HG03135 (cell line): ENCODE measurements at regions not wholly inside any gene's neighbourhood (a gene's known extent, or its start where the extent isn't known, plus 50 kb on each side); places are given as distances from the start of the nearest gene placed in this dataset.

Source experiments
- ATAC-seq: cut with Tn5 transposase; IDR thresholded peaks from one replicate; pipeline ENCODE4 v1.9.1; 2021; ENCODE audit warnings: mild to moderate bottlenecking, moderate library complexity; ENCODE audit not compliant: unreplicated experiment

GRCh38 chr13:99893567-99893966 lies 78.0 kb downstream of the ZIC5 start:
- no peak for ATAC-seq

GRCh38 chr13:99892866-99893504 lies 78.6 kb downstream of the ZIC5 start:
- no peak for ATAC-seq

- no peak for ATAC-seq
These were observed 79.4 kb downstream of the ZIC5 start for GRCh38 chr13:99892196-99892613.

- no peak for ATAC-seq
These were observed 84.9 kb downstream of the ZIC5 start for GRCh38 chr13:99886706-99887105.

GRCh38 chr13:99884913-99885312 lies 86.7 kb downstream of the ZIC5 start:
- no peak for ATAC-seq

GRCh38 chr13:99883805-99884204 lies 87.8 kb downstream of the ZIC5 start:
- no peak for ATAC-seq

- no peak for ATAC-seq
These were observed 92.5 kb downstream of the ZIC5 start for GRCh38 chr13:99878921-99879610.

- ATAC-seq = no peak
These were observed 94.9 kb downstream of the ZIC5 start for GRCh38 chr13:99876651-99877050.

- no peak for ATAC-seq
These were observed 96.2 kb downstream of the ZIC5 start for GRCh38 chr13:99875391-99875790.

- ATAC-seq = no peak
These were observed 97.6 kb downstream of the ZIC5 start for GRCh38 chr13:99873832-99874430.

- ATAC-seq = no peak
These were observed 98.4 kb downstream of the ZIC5 start for GRCh38 chr13:99873141-99873540.

- no peak for ATAC-seq
These were observed 100.2 kb downstream of the ZIC5 start for GRCh38 chr13:99871249-99871898.

- ATAC-seq = no peak
These were observed 101.0 kb downstream of the ZIC5 start for GRCh38 chr13:99870541-99870940.

- no peak for ATAC-seq
These were observed 101.7 kb downstream of the ZIC5 start for GRCh38 chr13:99869830-99870229.

GRCh38 chr13:99868767-99869166 lies 102.8 kb downstream of the ZIC5 start:
- ATAC-seq = no peak

- no peak for ATAC-seq
These were observed 103.9 kb downstream of the ZIC5 start for GRCh38 chr13:99867535-99868257.

GRCh38 chr13:99866781-99867180 lies 104.8 kb downstream of the ZIC5 start:
- ATAC-seq = no peak

GRCh38 chr13:99865420-99865930 lies 106.1 kb downstream of the ZIC5 start:
- ATAC-seq = no peak

GRCh38 chr13:99864627-99864990 lies 107.0 kb downstream of the ZIC5 start:
- no peak for ATAC-seq

- ATAC-seq = no peak
These were observed 107.6 kb downstream of the ZIC5 start for GRCh38 chr13:99863789-99864626.
